GM21360 (cell line): ENCODE measurements at regions not wholly inside any gene's neighbourhood (a gene's known extent, or its start where the extent isn't known, plus 50 kb on each side); places are given as distances from the start of the nearest gene placed in this dataset.

Experiments used
- ATAC-seq: cut with Tn5 transposase; IDR thresholded peaks from one replicate; pipeline ENCODE4 v1.9.1; 2021; ENCODE audit warnings: mild to moderate bottlenecking, moderate library complexity; ENCODE audit not compliant: unreplicated experiment

DNA sequence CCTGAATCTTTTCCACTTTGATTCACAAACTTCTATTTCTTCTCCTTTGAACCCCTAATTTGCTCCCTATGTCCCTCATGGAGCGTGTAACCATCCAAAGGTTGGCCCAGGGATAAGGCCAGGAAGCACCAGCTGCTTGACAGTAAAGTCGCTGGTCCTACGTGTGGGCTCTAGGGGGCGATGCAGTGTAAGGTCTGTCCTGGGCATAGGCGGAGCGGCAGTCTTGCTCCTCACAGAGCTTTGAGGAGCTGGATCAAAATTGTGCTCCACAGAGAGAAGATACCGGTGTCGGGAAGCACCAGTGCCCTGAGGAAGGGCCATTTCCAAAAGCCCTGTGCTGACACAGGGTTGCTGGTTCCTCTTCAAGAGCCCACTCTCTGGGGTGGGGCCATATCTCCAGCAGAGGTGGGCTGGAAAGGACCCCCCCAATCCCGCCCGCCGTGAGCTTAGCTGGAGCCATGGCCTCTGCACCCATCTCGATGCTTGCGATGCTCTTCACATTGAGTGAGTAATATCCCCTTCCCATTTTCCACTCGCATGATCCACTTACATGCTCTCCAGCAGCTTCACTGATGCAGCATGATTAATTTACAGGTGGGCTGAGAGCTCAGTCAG is 49.9 kb upstream of the OR4E1 start:
- ATAC-seq = no peak
